ENCODE measurements at regions not wholly inside any gene's neighbourhood (a gene's known extent, or its start where the extent isn't known, plus 50 kb on each side); places are given as distances from the start of the nearest gene placed in this dataset.

GRCh38 chr6:150491811-150492172 lies 107.9 kb upstream of the PLEKHG1 start:
- TF ChIP-seq, protein P1, sequence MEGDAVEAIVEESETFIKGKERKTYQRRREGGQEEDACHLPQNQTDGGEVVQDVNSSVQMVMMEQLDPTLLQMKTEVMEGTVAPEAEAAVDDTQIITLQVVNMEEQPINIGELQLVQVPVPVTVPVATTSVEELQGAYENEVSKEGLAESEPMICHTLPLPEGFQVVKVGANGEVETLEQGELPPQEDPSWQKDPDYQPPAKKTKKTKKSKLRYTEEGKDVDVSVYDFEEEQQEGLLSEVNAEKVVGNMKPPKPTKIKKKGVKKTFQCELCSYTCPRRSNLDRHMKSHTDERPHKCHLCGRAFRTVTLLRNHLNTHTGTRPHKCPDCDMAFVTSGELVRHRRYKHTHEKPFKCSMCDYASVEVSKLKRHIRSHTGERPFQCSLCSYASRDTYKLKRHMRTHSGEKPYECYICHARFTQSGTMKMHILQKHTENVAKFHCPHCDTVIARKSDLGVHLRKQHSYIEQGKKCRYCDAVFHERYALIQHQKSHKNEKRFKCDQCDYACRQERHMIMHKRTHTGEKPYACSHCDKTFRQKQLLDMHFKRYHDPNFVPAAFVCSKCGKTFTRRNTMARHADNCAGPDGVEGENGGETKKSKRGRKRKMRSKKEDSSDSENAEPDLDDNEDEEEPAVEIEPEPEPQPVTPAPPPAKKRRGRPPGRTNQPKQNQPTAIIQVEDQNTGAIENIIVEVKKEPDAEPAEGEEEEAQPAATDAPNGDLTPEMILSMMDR (IDR thresholded peaks at IDR 0.05) = no peak
- no peak for TF ChIP-seq ELF1 (IDR thresholded peaks at IDR 0.05)
- no peak for TF ChIP-seq RAD21 (IDR thresholded peaks at IDR 0.05; ENCODE audit: low read length)
- no peak for TF ChIP-seq TEAD4 (IDR thresholded peaks at IDR 0.05; ENCODE audit: borderline replicate concordance, insufficient read depth)
- no peak for TF ChIP-seq TCF12 (IDR thresholded peaks at IDR 0.05)
- no peak for TF ChIP-seq FOXM1 (IDR thresholded peaks at IDR 0.05; ENCODE audit: low read depth)

Data from SK-N-SH (cell line).